ENCODE measurements at regions not wholly inside any gene's neighbourhood (a gene's known extent, or its start where the extent isn't known, plus 50 kb on each side); places are given as distances from the start of the nearest gene placed in this dataset.

- Histone ChIP-seq H4K8ac (ENCODE audit: low read depth, low read length) (no peak overlapping the region), H3K9ac (ENCODE audit: low read length) (no peak overlapping the region), H3K79me1 (ENCODE audit: low read length) (no peaks in the 10 kb centered on the region), H3K79me2 (ENCODE audit: control insufficient read depth, insufficient read depth, low read length) (no peaks in the 10 kb centered on the region), H3K4me1 (ENCODE audit: control insufficient read depth, low read depth, low read length) (no peaks in the 10 kb centered on the region), H2BK15ac (replicated peaks; ENCODE audit: low read depth) (no peak overlapping the region), H2BK5ac (ENCODE audit: low read length) (no peak overlapping the region), H2AK5ac (ENCODE audit: low read length) (no peak overlapping the region), H2BK120ac (ENCODE audit: low read depth, low read length) (no peak overlapping the region), H3K4me2 (ENCODE audit: low read length) (no peak overlapping the region), H3K27ac (ENCODE audit: low read depth, low read length) (no peak overlapping the region), H4K5ac (ENCODE audit: low read length) (no peak overlapping the region), H3K23ac (ENCODE audit: low read length) (no peak overlapping the region), H3K4ac (ENCODE audit: low read depth, low read length) (no peak overlapping the region), H3K27me3 (ENCODE audit: insufficient read depth, low read length, poor library complexity) (no peaks in the 10 kb centered on the region), H3K4me3 (ENCODE audit: low read length) (no peak overlapping the region), H3K18ac (ENCODE audit: low read length) (no peak overlapping the region), H3K36me3 (ENCODE audit: control insufficient read depth, insufficient read depth, low read length) (no peaks in the 10 kb centered on the region), H3K56ac (ENCODE audit: low read length) (no peak overlapping the region)
- DNase-seq: no peak
- WGBS (ENCODE audit: extremely low coverage, insufficient coverage, low lambda C conversion rate): no CpG with 5 or more reads among the region's 1 CpG
Measured at GRCh38 chr11:97638641-97639224, 1248.9 kb downstream of the JRKL start.

GRCh38 chr11:97641988-97642387, 1252.2 kb downstream of the JRKL start:
- no peak overlapping the region for H3K18ac ChIP-seq (ENCODE audit: low read length)
- H3K56ac ChIP-seq (ENCODE audit: low read length): no peak overlapping the region
- no peak overlapping the region for H2BK5ac ChIP-seq (ENCODE audit: low read length)
- no peaks in the 10 kb centered on the region for H3K79me2 ChIP-seq (ENCODE audit: control insufficient read depth, insufficient read depth, low read length)
- H3K4me3 ChIP-seq (ENCODE audit: low read length): no peak overlapping the region
- no peak overlapping the region for H2AK5ac ChIP-seq (ENCODE audit: low read length)
- no peak overlapping the region for H3K4me2 ChIP-seq (ENCODE audit: low read length)
- no peak overlapping the region for H3K9ac ChIP-seq (ENCODE audit: low read length)
- H3K23ac ChIP-seq (ENCODE audit: low read length): no peak overlapping the region
- no peak overlapping the region for H3K4ac ChIP-seq (ENCODE audit: low read depth, low read length)
- H2BK120ac ChIP-seq (ENCODE audit: low read depth, low read length): no peak overlapping the region
- no peaks in the 10 kb centered on the region for H3K36me3 ChIP-seq (ENCODE audit: control insufficient read depth, insufficient read depth, low read length)
- no peak overlapping the region for H4K5ac ChIP-seq (ENCODE audit: low read length)
- no peak overlapping the region for H4K8ac ChIP-seq (ENCODE audit: low read depth, low read length)
- no peaks in the 10 kb centered on the region for H3K27me3 ChIP-seq (ENCODE audit: insufficient read depth, low read length, poor library complexity)
- DNase-seq: no peak
- no peaks in the 10 kb centered on the region for H3K79me1 ChIP-seq (ENCODE audit: low read length)
- no peak overlapping the region for H2BK15ac ChIP-seq (replicated peaks; ENCODE audit: low read depth)
- no peaks in the 10 kb centered on the region for H3K4me1 ChIP-seq (ENCODE audit: control insufficient read depth, low read depth, low read length)
- no peak overlapping the region for H3K27ac ChIP-seq (ENCODE audit: low read depth, low read length)

GRCh38 chr11:97645736-97646135, 1255.9 kb downstream of the JRKL start:
- no peak overlapping the region for H3K56ac ChIP-seq (ENCODE audit: low read length)
- no peaks in the 10 kb centered on the region for H3K36me3 ChIP-seq (ENCODE audit: control insufficient read depth, insufficient read depth, low read length)
- no CpG with 5 or more reads among the region's 3 CpGs for WGBS (ENCODE audit: extremely low coverage, insufficient coverage, low lambda C conversion rate)
- H3K4me2 ChIP-seq (ENCODE audit: low read length): no peak overlapping the region
- no peak overlapping the region for H2BK5ac ChIP-seq (ENCODE audit: low read length)
- no peak overlapping the region for H3K23ac ChIP-seq (ENCODE audit: low read length)
- H2BK15ac ChIP-seq (replicated peaks; ENCODE audit: low read depth): no peak overlapping the region
- no peak overlapping the region for H3K18ac ChIP-seq (ENCODE audit: low read length)
- no peak overlapping the region for H3K4ac ChIP-seq (ENCODE audit: low read depth, low read length)
- H4K5ac ChIP-seq (ENCODE audit: low read length): no peak overlapping the region
- H3K27me3 ChIP-seq (ENCODE audit: insufficient read depth, low read length, poor library complexity): no peaks in the 10 kb centered on the region
- H3K27ac ChIP-seq (ENCODE audit: low read depth, low read length): no peak overlapping the region
- no peak overlapping the region for H2AK5ac ChIP-seq (ENCODE audit: low read length)
- H3K4me3 ChIP-seq (ENCODE audit: low read length): no peak overlapping the region
- H4K8ac ChIP-seq (ENCODE audit: low read depth, low read length): no peak overlapping the region
- H2BK120ac ChIP-seq (ENCODE audit: low read depth, low read length): no peak overlapping the region
- no peaks in the 10 kb centered on the region for H3K4me1 ChIP-seq (ENCODE audit: control insufficient read depth, low read depth, low read length)
- DNase-seq: no peak
- H3K79me2 ChIP-seq (ENCODE audit: control insufficient read depth, insufficient read depth, low read length): no peaks in the 10 kb centered on the region
- no peaks in the 10 kb centered on the region for H3K79me1 ChIP-seq (ENCODE audit: low read length)
- H3K9ac ChIP-seq (ENCODE audit: low read length): no peak overlapping the region

GRCh38 chr11:97656356-97656755, 1266.5 kb downstream of the JRKL start:
- no peak overlapping the region for H3K23ac ChIP-seq (ENCODE audit: low read length)
- no peak overlapping the region for H3K4me2 ChIP-seq (ENCODE audit: low read length)

GRCh38 chr11:97657852-97658251, 1268.0 kb downstream of the JRKL start:
- Histone ChIP-seq H3K4me1 (ENCODE audit: control insufficient read depth, low read depth, low read length) (no peaks in the 10 kb centered on the region), H3K18ac (ENCODE audit: low read length) (no peak overlapping the region), H3K27ac (ENCODE audit: low read depth, low read length) (no peak overlapping the region), H3K56ac (ENCODE audit: low read length) (no peak overlapping the region), H4K8ac (ENCODE audit: low read depth, low read length) (no peak overlapping the region), H3K27me3 (ENCODE audit: insufficient read depth, low read length, poor library complexity) (no peaks in the 10 kb centered on the region), H2BK120ac (ENCODE audit: low read depth, low read length) (no peak overlapping the region), H3K36me3 (ENCODE audit: control insufficient read depth, insufficient read depth, low read length) (no peaks in the 10 kb centered on the region), H3K79me1 (ENCODE audit: low read length) (no peaks in the 10 kb centered on the region), H3K9ac (ENCODE audit: low read length) (no peak overlapping the region), H3K79me2 (ENCODE audit: control insufficient read depth, insufficient read depth, low read length) (no peaks in the 10 kb centered on the region), H3K23ac (ENCODE audit: low read length) (no peak overlapping the region), H3K4me3 (ENCODE audit: low read length) (no peak overlapping the region), H4K5ac (ENCODE audit: low read length) (no peak overlapping the region), H2BK15ac (replicated peaks; ENCODE audit: low read depth) (no peak overlapping the region), H3K4ac (ENCODE audit: low read depth, low read length) (no peak overlapping the region), H2AK5ac (ENCODE audit: low read length) (no peak overlapping the region), H2BK5ac (ENCODE audit: low read length) (no peak overlapping the region), H3K4me2 (ENCODE audit: low read length) (no peak overlapping the region)
- DNase-seq: no peak
- no CpG with 5 or more reads among the region's 7 CpGs for WGBS (ENCODE audit: extremely low coverage, insufficient coverage, low lambda C conversion rate)

More at GRCh38 chr11:97656356-97656755, 1266.5 kb downstream of the JRKL start:
- H3K79me1 ChIP-seq (ENCODE audit: low read length): no peaks in the 10 kb centered on the region
- no peak overlapping the region for H4K5ac ChIP-seq (ENCODE audit: low read length)
- H3K36me3 ChIP-seq (ENCODE audit: control insufficient read depth, insufficient read depth, low read length): no peaks in the 10 kb centered on the region
- H3K27ac ChIP-seq (ENCODE audit: low read depth, low read length): no peak overlapping the region
- no peak overlapping the region for H3K4me3 ChIP-seq (ENCODE audit: low read length)
- H2AK5ac ChIP-seq (ENCODE audit: low read length): no peak overlapping the region
- no peaks in the 10 kb centered on the region for H3K79me2 ChIP-seq (ENCODE audit: control insufficient read depth, insufficient read depth, low read length)
- no peak for DNase-seq
- H3K27me3 ChIP-seq (ENCODE audit: insufficient read depth, low read length, poor library complexity): no peaks in the 10 kb centered on the region
- no peak overlapping the region for H2BK120ac ChIP-seq (ENCODE audit: low read depth, low read length)
- no peaks in the 10 kb centered on the region for H3K4me1 ChIP-seq (ENCODE audit: control insufficient read depth, low read depth, low read length)
- H3K4ac ChIP-seq (ENCODE audit: low read depth, low read length): no peak overlapping the region
- no peak overlapping the region for H2BK15ac ChIP-seq (replicated peaks; ENCODE audit: low read depth)
- H2BK5ac ChIP-seq (ENCODE audit: low read length): no peak overlapping the region
- H3K18ac ChIP-seq (ENCODE audit: low read length): no peak overlapping the region
- H4K8ac ChIP-seq (ENCODE audit: low read depth, low read length): no peak overlapping the region
- no peak overlapping the region for H3K9ac ChIP-seq (ENCODE audit: low read length)
- no peak overlapping the region for H3K56ac ChIP-seq (ENCODE audit: low read length)
- no CpG with 5 or more reads among the region's 2 CpGs for WGBS (ENCODE audit: extremely low coverage, insufficient coverage, low lambda C conversion rate)

- Histone ChIP-seq H3K27ac (ENCODE audit: low read depth, low read length) (no peak overlapping the region), H3K56ac (ENCODE audit: low read length) (no peak overlapping the region), H3K18ac (ENCODE audit: low read length) (no peak overlapping the region), H4K5ac (ENCODE audit: low read length) (no peak overlapping the region), H3K4me1 (ENCODE audit: control insufficient read depth, low read depth, low read length) (no peaks in the 10 kb centered on the region), H4K8ac (ENCODE audit: low read depth, low read length) (no peak overlapping the region), H2AK5ac (ENCODE audit: low read length) (no peak overlapping the region), H3K36me3 (ENCODE audit: control insufficient read depth, insufficient read depth, low read length) (no peaks in the 10 kb centered on the region), H3K4me3 (ENCODE audit: low read length) (no peak overlapping the region), H3K9ac (ENCODE audit: low read length) (no peak overlapping the region), H3K4me2 (ENCODE audit: low read length) (no peak overlapping the region), H3K4ac (ENCODE audit: low read depth, low read length) (no peak overlapping the region), H3K79me2 (ENCODE audit: control insufficient read depth, insufficient read depth, low read length) (no peaks in the 10 kb centered on the region), H2BK15ac (replicated peaks; ENCODE audit: low read depth) (no peak overlapping the region), H3K27me3 (ENCODE audit: insufficient read depth, low read length, poor library complexity) (no peaks in the 10 kb centered on the region), H2BK5ac (ENCODE audit: low read length) (no peak overlapping the region), H2BK120ac (ENCODE audit: low read depth, low read length) (no peak overlapping the region), H3K79me1 (ENCODE audit: low read length) (no peaks in the 10 kb centered on the region), H3K23ac (ENCODE audit: low read length) (no peak overlapping the region)
- DNase-seq: no peak
- WGBS (ENCODE audit: extremely low coverage, insufficient coverage, low lambda C conversion rate): no CpG with 5 or more reads among the region's 20 CpGs
Measured at GRCh38 chr11:97667057-97667456, 1277.2 kb downstream of the JRKL start.

Measured in mesendoderm (in vitro differentiated cells).